Cerebellar cortex (tissue), 1 donor: ENCODE measurements at regions not wholly inside any gene's neighbourhood (a gene's known extent, or its start where the extent isn't known, plus 50 kb on each side); places are given as distances from the start of the nearest gene placed in this dataset.
A peak's percentile ranks its signal among the peaks of the same experiment; 100 is the strongest.

Experiments
- DNase-seq: peaks from one replicate; pipeline ENCODE4 v3.0.0-alpha.2; 2015; ENCODE audit warnings: low spot score

DNA sequence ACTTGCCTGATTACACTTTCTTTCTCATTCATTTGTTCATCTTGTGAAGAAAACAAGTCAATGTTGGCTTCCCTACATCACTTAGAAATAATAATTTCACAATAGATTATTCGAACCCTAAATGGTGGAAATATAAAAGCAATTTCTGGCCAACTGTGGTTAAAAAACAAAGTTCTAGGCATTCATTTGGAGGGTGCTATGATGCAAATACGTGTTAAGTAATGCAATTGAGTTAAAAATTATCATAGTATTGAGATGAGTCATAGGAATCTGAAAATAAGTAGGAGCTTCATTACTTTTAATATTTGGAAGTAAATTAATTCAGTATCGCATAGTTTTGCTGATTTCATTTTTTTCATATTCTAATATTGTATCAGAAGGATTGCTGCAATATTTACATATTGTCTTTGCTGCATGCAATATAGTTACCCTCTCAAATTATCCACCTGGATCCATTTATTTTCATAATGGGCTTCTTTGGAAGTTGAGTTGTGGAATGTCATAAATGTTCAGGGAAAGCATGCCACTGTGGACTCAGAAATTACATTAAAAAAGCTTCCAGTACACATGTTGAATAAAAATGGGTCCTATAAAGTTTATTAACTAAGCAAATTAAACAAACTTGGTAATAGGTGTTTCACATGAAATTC, 647.7 kb upstream of the WWC1 start:
- DNase-seq: no peak

- no peak for DNase-seq
Measured at GRCh38 chr5:167644619-167645018, 646.8 kb upstream of the WWC1 start.

GRCh38 chr5:167649471-167649870, 642.0 kb upstream of the WWC1 start:
- no peak for DNase-seq

- DNase-seq: no peak
Measured at GRCh38 chr5:167652690-167653089, 638.8 kb upstream of the WWC1 start.

DNA sequence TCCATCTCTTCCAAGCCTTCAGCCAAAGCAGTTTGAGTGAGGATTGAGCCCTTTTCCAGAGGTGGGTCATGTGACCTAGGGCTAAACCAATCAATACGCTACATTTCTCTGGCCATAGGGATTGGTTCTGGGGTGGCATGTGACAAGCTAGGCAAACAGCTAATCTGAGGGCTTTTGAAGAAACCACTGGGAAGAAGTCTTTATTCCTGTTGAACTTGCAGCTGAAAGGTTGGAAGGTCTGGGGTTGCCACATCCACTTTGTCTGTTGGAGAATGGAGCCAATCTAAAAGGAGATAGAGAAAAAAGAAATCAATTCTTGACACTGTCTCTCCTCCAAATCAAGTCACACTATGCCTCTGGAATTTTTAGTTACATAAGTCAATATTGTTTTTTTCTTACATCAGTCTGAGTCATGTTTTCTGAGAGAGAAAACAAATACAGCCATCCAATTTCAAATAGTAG, 637.8 kb upstream of the WWC1 start:
- no peak for DNase-seq

DNA sequence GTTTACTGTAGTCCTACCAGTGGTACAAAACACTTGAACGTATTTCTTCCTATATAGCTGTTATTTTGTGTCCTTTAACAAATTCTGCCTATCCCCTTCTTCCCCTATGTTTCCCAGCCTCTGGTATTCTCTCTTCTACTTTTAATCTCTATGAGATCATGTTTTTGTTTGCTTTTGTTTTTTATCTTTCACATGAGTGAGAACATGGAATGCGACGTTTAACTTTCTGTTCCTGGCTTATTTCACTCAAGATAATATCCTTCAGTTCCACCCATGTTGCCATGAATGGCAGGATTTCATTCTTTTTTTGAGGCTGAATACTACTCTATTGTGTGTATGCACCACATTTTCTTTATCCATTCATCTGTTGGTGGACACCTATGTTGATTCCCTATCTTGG, 634.4 kb upstream of the WWC1 start:
- no peak for DNase-seq

DNA sequence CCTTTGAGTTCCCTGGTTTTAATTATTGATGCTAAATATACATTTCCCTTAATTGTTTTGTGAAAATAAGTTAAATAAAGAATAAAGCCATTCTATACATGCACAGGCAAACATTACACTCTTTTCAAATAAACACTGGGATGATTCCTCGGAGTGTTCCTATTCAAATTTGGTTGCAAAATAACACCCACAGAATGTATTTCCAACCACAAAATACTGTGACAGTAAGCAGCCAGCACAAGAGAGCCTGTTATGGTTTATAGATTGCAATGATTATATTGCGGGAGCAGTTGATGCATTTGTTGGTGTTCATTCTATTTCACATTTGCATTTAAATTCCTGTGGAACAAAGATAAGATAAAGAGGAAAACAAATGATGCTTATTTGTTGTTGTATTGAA, 632.6 kb upstream of the WWC1 start:
- no peak for DNase-seq

GRCh38 chr5:167661605-167662004, 629.8 kb upstream of the WWC1 start:
- no peak for DNase-seq

DNA sequence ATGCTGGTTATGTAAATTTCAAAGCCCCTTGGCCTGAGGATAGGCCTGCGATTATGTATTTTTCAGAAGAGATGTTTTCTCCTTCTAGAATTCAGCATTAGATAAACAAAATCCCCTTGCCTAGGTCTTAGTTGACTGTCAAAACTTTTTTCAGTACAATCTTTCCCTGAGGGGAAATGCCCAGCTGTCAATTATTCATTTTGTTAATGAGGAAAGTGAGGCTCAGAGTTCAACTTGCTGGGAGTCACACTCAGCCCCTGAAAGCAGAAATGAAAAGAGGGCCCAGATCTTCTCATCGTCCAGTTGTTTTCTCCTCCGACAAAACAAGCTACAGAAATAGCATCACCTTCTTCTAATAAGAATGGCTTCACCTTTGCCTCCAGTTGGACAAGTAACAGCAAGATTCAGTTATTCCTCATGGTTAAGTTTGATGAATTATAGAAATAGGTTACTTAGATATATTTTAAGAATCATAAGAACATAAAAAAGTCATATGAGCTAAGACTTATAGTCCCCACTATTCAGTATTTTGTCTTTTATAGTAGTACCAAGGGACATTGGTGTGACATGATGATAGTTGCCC, 627.1 kb upstream of the WWC1 start:
- no peak for DNase-seq

- no peak for DNase-seq
Measured at GRCh38 chr5:167665841-167666375, 625.5 kb upstream of the WWC1 start.

GRCh38 chr5:167671176-167671575, 620.3 kb upstream of the WWC1 start:
- DNase-seq: no peak

GRCh38 chr5:167673942-167674341, 617.5 kb upstream of the WWC1 start:
- DNase-seq: no peak

DNA sequence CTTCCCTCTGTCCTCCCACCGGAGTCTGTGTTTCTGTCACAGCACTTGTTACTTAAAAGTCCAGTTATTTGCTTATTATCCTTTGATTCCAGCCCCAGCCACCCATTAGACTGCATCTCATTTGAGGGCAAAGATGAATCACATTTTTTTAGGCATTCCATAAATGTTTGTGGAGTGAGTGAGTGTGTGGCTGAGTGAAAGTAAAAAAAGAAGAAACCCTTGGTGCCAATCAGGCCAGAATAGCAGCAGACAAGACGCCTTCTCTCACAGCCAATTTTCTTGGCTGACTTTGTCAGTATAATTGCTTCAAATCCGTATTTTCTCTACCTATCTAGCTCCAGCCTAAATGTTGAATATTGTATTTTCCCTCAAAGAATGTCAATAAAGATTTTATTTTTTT, 613.0 kb upstream of the WWC1 start:
- DNase-seq: no peak

- no peak for DNase-seq
Measured at GRCh38 chr5:167684251-167684650, 607.2 kb upstream of the WWC1 start.

DNA sequence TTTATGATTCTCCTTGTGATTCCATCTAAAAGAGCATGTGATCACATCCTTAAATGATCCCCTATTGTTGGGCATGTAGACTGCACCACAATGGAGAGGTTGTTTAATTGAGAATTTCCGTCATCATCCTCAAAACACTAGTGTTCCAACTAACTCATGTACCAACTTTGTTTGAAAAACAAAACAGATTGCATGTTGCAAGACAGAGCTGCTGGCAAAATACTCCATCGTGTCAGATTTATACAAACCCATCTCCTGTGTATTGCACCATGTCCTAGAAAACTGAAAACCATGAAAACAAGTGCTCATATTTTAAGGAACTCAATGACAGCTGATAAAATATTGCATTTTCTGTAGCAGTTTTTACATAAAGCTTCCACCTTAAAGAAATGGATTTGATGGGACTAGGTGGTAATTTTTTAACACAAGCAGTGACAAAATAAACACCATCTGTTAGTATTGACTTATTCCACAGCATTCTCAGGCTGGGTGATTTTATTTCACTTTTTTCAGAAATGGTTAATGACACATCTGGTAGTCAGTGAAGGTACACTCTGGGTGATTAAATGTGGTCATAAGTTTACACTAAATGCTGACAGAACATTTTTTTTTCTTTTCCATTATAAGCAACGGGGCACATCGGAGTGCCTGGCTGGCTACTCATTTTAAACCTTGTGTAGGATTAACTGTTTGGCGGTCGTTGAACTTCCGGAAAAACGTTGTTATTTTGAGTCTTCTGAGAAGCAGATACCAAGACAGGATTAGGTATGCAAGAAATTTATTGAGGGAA, 602.9 kb upstream of the WWC1 start:
- no peak for DNase-seq

- no peak for DNase-seq
Measured at GRCh38 chr5:167694325-167695147, 596.9 kb upstream of the WWC1 start.

DNA sequence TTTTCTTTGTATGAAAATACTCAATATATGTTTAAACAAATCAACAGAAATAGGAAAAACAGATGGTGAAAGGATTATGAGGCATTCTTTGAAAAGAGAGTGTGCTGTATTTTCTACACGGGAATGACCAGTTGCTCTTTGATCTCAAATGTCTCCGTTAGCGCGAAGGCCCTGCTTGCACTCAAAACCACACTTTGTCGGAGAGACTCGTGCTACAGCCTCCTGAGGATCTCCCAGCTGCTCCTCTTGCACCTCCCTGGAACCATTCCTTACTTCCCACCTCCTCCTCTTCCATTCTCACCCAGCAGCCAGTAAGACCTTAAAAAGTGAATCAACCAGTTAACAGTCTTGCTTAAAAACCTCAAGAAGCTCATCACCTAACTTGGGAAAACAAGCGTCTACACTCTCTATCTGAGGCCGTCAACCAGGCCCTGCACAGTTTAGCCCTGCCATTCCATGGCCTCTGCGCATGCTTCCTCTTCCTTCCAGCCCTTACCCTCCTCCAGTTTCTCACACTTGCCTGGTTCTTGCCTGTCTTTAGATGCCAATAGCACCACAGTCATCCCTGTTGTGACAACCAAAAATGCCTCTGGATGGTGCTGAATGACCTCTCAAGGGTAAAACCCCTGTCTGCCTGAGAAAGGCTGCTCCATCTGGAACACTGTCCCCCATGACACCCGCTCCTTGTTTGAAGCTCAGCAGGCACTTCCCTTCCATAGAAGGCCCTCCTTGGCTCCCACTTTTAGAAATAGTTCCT, 594.7 kb upstream of the WWC1 start:
- no peak for DNase-seq

- DNase-seq: peak; percentile 90
Measured at GRCh38 chr5:167699432-167699831, 592.0 kb upstream of the WWC1 start.

GRCh38 chr5:167701051-167701450, 590.4 kb upstream of the WWC1 start:
- DNase-seq: no peak

DNA sequence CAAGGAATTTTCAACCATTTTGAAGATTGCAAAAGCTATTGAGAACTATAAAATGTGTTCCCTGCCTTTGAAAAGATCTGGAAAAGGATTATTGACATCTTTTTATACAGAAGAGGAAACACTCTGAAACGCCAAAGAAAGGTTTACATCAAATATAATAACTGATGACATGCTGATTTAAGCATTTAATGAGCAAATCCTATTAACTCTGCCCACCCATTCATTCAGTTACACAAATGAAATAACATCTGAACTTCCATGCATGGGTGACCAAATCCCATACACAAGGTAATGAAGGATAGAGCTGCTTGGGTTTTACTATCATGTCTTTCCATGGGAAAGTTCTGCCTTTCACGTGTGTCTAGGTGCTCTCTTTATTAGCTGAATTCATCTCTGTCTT, 589.4 kb upstream of the WWC1 start:
- no peak for DNase-seq

DNA sequence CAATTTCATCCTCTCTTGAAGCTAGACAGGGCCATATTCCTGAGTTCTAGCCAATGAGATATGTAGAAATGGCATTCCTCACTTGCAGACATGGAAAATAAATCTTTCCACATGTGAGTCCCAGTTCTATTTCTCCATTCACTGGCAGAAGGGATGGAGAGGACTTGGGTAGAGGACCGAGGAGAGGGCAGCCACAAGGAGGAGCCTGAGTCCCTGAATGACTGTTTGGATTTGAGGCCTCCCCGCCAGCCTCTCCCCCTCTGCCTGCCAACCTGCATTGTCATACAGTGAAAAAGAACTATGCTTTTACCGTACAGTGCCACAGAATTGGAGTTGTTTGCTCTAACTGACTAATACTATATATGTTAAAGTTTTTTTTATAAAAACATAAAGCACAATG, 583.0 kb upstream of the WWC1 start:
- DNase-seq: peak; percentile 21
